NOMO-1 (cell line): ENCODE measurements at regions not wholly inside any gene's neighbourhood (a gene's known extent, or its start where the extent isn't known, plus 50 kb on each side); places are given as distances from the start of the nearest gene placed in this dataset.
"Not testable (repeated sequence)": the region's sequence is repeated elsewhere in the genome, so short reads cannot be mapped to it uniquely, and the experiment has no call there.

ENCODE experiments used
- DNase-seq, 2 experiments: peaks; one replicate each; lab custom pipeline; 2025; ENCODE audit not compliant: unreplicated experiment in 2 of 2; lab: John Stamatoyannopoulos, UW

GRCh38 chr6:74070711-74071110 is 374.7 kb downstream of the CD109 start:
- DNase-seq, result no peak

DNA sequence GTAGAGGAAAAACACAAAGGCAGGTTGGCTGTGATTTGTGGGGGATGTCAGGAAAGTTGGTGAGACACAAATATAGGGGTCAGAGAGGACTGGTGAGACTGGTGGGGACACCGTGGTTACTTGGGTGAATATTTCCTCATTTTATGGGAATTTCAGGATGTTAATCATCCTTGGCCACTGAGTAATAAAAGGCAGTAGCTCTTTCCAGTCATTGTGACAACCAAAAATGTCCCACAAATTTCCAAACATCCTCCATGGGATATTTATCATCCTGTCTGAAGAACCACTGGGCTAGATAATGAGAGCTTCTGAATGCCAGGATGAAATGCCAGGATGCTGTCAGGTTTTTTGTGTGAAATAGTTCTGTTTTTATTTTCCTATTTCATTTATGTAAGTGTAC is 374.1 kb downstream of the CD109 start:
- no peak for DNase-seq

DNA sequence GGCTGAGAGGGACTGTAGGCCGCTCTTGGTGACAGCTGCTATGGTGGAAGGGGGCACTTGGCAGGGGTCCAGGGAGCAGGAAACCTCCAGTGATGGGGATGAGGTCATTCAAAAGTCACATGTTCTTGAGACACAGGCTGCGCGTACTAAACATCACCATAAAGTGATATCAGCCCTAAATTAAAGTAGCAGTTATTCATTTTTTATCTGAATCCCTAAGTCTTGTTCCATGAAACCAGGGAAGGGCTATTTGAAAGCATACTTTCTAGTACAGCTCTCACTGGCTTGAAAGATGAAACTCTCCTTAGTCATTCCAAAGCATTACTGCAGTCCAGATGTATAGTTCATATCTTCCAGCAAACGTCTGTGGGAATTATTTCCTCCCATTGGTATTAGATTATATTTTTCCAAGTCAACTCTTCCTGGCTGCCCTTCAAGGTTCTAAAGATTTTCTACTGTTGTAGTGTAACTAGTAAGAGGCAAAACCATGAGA is 373.1 kb downstream of the CD109 start:
- no peak for DNase-seq

- DNase-seq, result no peak
These were observed 370.3 kb downstream of the CD109 start for GRCh38 chr6:74066168-74066871.

DNA sequence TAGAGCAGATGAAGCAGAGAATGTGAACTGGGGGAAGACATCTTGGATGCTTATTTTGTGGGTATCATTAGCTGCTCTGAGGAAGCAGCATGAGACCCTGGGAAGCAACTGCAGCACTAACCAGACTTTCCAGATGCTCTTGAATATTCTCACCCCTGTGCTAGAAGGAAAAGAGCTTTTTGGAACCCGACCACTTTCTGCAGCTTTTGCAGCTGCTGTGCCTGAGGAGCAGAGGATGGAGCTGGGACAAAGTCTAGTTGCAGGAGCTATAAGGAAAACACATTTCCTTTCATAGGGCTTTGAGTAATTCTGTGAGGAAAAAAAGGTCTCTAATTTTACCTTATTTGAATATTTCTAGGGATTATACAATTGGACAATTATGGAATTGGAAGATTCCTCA is 369.7 kb downstream of the CD109 start:
- no peak for DNase-seq

DNA sequence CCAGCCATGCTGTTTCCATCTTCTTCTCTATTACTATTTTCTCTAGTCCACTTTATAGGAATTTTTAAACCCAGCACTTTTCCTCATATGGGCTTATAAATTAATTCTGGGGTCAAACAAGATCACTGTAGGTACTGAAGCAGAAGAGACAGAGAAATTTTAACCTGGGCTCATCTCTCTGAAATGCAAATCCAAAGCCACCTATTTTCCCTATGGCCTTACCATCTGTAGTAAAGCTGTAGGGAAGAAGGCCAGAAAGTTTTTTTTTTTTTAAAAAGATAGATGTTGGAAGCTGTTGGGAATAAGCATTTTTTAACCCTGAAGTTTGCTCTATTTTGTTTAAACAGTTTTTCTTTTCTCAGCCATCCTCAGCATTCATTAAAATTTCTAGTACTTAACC is 367.4 kb downstream of the CD109 start:
- no peak for DNase-seq

- no peak for DNase-seq
These were observed 365.2 kb downstream of the CD109 start for GRCh38 chr6:74061201-74061600.

GRCh38 chr6:74060354-74060753 is 364.4 kb downstream of the CD109 start:
- DNase-seq, result no peak

DNA sequence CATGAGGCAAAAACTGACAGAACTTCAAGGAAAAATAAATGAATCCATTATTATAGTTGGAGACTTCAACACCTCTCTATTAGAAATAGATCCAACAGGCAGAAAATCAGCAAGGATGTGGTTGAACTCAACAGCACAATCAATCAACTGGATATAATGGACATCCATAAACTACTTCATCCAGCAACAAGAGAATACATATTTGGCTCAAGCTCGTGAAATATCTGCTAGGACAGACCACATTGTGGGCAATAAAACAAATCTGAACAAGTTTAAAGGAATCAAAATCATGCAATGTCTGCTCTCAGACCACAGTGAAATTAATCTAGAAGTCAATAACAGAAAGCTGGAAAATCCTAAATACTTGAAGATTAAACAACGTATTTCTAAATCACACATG is 362.6 kb downstream of the CD109 start:
- no peak for DNase-seq

GRCh38 chr6:74057326-74057725 is 361.3 kb downstream of the CD109 start:
- no peak for DNase-seq

DNA sequence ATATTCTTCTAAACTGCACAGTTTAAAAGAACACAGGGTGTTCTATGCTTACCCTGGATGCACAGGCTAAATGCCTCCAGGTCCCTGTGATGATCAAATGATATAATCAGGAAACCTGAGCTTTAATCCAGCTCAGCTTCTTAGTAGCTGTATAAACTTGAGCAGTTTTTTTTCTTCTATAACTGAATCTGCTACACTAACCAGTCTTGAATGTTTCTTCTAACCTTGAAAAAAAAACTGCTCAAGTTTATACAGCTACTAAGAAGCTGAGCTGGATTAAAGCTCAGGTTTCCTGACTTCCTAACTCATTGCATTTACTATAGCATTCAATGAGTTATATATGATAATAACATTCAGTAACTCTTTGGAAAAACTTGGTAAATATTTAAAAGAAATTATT is 358.2 kb downstream of the CD109 start:
- DNase-seq, result no peak

GRCh38 chr6:74050921-74051320 is 354.9 kb downstream of the CD109 start:
- DNase-seq, result no peak

GRCh38 chr6:74048387-74048786 is 352.4 kb downstream of the CD109 start:
- no peak for DNase-seq

DNA sequence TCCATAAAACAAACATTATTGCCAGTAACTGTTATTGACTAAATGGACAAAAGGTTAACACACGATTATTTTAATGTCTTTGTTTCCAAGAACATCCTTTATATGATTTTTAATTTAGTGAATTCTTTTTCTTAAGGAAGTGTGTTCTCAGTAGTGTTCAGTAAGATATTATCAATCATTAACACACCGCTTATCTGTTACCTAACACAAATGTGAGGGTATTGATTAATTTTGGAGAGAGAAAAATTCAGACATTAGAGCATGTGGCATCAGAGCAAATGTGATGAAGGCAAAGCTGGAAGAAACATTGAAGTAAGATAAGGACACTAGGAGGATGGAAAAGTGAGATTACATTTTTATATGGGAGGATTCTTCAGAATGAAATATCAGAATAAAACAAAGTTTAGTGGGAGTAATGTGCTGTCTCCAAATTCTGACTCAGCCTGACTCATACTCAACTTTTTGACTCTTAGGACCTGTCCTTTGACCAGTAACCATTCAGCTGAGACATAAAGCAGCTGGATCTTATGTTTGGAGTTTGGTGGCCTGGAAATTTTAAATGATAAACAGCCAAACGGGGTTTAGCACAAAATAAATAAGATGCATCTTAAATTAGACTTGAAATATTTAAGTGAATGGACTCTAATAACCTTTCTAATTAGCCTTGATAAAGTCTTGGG is 348.6 kb downstream of the CD109 start:
- DNase-seq, result no peak

GRCh38 chr6:74041420-74041819 is 345.4 kb downstream of the CD109 start:
- DNase-seq, result no peak

DNA sequence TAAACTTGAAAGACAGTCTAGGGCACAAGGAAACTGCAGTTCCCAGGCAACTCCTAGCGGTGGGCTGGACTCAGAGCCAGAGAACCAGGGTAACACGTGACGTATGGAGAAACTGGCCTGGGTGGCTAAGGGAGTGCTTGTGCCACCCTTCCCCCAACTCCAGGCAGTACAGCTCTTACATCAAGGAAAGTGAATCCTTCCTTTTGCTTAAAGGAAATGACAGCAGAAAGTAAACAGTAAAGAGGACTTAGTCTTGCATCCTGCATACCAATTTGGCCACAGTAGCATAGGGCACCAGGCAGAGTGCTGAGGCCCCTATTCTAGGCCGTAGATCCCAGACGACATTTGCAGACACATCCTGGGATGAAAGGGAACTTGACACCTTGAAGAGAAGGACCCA is 322.8 kb downstream of the CD109 start:
- no peak for DNase-seq

GRCh38 chr6:74015427-74015826 is 319.4 kb downstream of the CD109 start:
- DNase-seq, result no peak

DNA sequence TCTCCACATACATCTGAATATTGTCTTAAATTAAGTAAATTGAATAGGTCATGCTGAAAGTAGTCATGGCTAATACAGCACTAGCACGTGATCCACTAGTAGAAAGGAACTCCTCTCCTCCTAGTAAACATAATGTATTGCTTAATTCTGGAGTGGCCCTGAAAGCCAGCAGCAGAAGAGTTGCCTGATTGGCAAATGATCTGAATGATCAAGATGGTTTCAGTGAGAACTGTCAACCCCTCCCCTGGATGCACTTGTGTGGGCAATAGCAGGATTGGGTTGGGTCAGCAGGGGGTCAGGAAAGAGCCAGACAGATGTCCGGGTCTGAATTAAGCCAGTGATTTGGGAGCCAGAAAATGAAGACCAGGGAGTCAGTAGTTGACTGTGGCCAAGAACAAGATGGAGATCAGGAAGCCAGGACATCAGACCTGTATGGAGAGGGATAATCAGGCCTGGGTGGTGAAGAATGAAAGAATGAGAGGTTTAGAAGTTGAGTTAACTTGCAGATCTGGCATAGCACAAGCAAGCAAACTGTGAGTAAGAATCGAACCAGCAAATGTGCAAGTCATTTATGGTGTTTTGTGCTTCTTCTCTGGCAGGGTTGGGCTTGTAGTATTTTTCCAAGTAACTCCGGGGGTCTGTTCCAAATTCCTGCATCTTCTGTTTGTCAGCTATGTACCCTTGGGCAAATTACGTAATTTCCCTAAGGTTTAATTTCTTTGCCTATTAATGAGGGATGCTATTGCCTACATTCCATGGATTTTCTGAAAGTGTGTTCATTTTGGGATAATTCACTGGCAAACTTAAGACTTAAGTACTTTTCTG is 304.9 kb downstream of the CD109 start:
- no peak for DNase-seq

DNA sequence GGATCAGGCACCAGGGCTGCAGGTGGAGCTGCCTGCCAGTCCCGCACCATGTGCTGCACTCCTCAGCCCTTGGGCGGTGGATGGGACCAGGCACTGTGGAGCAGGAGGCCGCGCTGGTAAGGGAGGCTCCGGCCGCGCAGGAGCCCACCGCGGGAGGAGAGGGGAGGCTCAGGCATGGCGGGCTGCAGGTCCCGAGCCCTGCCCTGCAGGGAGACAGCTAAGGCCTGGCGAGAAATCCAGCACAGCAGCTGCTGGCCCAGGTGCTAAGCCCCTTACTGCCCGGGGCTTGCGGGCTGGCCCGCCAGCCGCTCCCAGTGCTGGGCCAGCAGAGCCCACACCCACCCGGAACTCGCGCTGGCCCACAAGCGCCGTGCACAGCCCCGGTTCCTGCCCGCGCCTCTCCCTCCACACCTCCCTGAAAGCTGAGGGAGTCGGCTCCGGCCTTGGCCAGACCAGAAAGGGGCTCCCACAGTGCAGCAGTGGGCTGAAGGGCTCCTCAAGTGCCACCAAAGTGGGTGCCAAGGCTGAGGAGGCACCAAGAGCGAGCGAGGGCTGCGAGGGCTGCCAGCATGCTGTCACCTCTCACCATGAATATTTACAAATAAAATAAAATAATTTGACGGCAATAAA is 294.7 kb downstream of the CD109 start:
- not testable (repeated sequence) for DNase-seq

DNA sequence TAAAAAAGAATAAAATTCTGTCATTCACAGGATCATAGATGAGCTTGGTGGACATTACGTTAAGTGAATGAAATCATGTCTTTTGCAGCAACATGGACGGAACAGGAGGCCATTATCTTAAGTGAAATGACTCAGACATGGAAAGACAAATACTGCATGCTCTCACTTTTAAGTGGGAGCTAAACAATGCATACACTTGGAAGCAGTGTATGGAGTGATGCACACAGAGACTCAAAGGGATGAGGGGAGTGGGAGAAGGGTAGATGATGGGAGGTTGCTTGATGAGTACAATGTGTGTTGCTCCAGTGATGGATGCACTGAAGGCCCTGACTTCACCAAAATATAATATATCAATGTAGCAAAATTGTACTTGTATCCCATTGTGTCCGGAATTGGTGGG is 293.4 kb downstream of the CD109 start:
- DNase-seq, result no peak

GRCh38 chr6:73985891-73986290 is 289.9 kb downstream of the CD109 start:
- DNase-seq, result no peak
